ENCODE measurements at regions not wholly inside any gene's neighbourhood (a gene's known extent, or its start where the extent isn't known, plus 50 kb on each side); places are given as distances from the start of the nearest gene placed in this dataset.

DNA sequence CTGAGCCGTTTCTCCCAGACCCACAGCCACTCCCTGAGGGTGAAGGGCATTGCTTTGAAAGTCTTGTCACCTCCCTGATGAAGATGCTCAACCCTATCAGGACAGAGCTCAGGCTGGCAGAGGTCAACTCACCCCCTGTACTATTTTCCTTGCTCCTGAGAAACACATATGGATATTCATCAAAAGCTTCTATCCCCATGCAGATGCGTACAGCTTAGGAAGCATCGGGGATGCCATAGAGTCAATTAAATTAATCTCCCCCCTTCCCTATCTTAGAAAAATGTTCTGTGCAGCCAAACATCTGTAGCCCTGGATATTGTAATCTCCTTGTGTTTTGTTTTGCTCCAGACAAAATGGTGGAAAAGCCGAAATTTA, 67.2 kb downstream of the EMX2 start:
- no peaks in the 10 kb centered on the region for H3K27me3 ChIP-seq (ENCODE audit: insufficient read depth)
- 42% methylated on average over 4 of the region's 4 CpGs for WGBS (ENCODE audit: low lambda C conversion rate)
- no peaks in the 10 kb centered on the region for H4K20me1 ChIP-seq (ENCODE audit: insufficient read depth)
- H3K9me2 ChIP-seq: no peaks in the 10 kb centered on the region
- no peaks in the 10 kb centered on the region for H3F3A ChIP-seq (replicated peaks; ENCODE audit: insufficient read depth)
- H3K4me2 ChIP-seq: no peak overlapping the region
- H3K27ac ChIP-seq (ENCODE audit: low read depth in 2 of 2, low read length in 1 of 2): no peak overlapping the region
- no peak overlapping the region for H3K9ac ChIP-seq
- no peak overlapping the region for H2AFZ ChIP-seq (ENCODE audit: low read depth)
- no peaks in the 10 kb centered on the region for H3K4me1 ChIP-seq (ENCODE audit: control insufficient read depth in 1 of 2, insufficient read depth in 2 of 2, low read depth in 1 of 2, low read length in 1 of 2)
- TF ChIP-seq TCF12 (IDR thresholded peaks at IDR 0.05) (no peak), JUND (IDR thresholded peaks at IDR 0.05) (no peak), MAX (IDR thresholded peaks at IDR 0.05; ENCODE audit: low read depth) (no peak), NFIC (IDR thresholded peaks at IDR 0.05; ENCODE audit: borderline replicate concordance) (no peak), FOXM1 (IDR thresholded peaks at IDR 0.05; ENCODE audit: low read depth) (no peak)
- TF ChIP-seq, protein P1, sequence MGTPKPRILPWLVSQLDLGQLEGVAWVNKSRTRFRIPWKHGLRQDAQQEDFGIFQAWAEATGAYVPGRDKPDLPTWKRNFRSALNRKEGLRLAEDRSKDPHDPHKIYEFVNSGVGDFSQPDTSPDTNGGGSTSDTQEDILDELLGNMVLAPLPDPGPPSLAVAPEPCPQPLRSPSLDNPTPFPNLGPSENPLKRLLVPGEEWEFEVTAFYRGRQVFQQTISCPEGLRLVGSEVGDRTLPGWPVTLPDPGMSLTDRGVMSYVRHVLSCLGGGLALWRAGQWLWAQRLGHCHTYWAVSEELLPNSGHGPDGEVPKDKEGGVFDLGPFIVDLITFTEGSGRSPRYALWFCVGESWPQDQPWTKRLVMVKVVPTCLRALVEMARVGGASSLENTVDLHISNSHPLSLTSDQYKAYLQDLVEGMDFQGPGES (IDR thresholded peaks at IDR 0.05; ENCODE audit: low read depth, low read length): no peak
- TF ChIP-seq, protein P2, sequence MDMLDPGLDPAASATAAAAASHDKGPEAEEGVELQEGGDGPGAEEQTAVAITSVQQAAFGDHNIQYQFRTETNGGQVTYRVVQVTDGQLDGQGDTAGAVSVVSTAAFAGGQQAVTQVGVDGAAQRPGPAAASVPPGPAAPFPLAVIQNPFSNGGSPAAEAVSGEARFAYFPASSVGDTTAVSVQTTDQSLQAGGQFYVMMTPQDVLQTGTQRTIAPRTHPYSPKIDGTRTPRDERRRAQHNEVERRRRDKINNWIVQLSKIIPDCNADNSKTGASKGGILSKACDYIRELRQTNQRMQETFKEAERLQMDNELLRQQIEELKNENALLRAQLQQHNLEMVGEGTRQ (IDR thresholded peaks at IDR 0.05; ENCODE audit: borderline replicate concordance, low read depth, low read length): no peak
- no peak overlapping the region for H3K4me3 ChIP-seq (ENCODE audit: low read depth in 2 of 2, low read length in 1 of 2)
- ChIA-PET POLR2A (no interaction called here), CTCF (interaction anchor here (1.3 kb wide), 1 partner anchor 10 kb away, joined by 3 read pairs; no protein-coding TSS in a partner anchor)
- H3K9me3 ChIP-seq: no peaks in the 10 kb centered on the region
- no peak for DNase-seq
- H3K36me3 ChIP-seq (replicated peaks in 1 of 2; ENCODE audit: control insufficient read depth in 1 of 2, insufficient read depth in 2 of 2, low read length in 1 of 2): no peaks in the 10 kb centered on the region
- no peaks in the 10 kb centered on the region for H3K79me2 ChIP-seq (ENCODE audit: insufficient read depth)

DNA sequence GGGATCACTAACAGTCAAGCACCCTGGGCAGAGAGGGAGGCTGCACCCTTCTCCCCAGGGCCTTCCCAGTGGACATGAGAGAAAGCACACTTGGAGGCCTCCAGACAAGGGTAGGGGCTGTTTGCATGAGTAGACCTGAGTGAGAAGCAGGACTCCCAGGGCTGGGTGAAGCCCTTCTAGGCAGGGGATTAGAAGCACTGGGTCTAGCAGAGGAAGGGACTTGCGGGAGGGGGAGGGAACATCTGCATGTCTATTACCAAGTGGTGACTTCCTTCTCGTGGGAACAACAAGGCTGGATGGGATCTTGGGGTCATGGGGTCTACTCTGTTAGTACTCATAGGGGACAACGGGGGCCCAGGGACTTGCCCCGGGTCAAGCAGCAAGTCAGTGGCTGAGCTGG, 67.8 kb downstream of the EMX2 start:
- TF ChIP-seq ELF1 (IDR thresholded peaks at IDR 0.05) (no peak), GABPA (IDR thresholded peaks at IDR 0.05; ENCODE audit: low read depth) (no peak), NFIC (IDR thresholded peaks at IDR 0.05; ENCODE audit: borderline replicate concordance) (no peak), JUND (IDR thresholded peaks at IDR 0.05) (no peak), SMC3 (IDR thresholded peaks at IDR 0.05; ENCODE audit: low read depth, low read length) (no peak), RFX5 (IDR thresholded peaks at IDR 0.05; ENCODE audit: low read length) (no peak), MXI1 (IDR thresholded peaks at IDR 0.05; ENCODE audit: low read depth, low read length) (no peak), FOSL2 (IDR thresholded peaks at IDR 0.05; ENCODE audit: borderline replicate concordance, low read depth) (no peak), MAX (IDR thresholded peaks at IDR 0.05; ENCODE audit: low read depth) (no peak), RXRA (IDR thresholded peaks at IDR 0.05; ENCODE audit: borderline replicate concordance, low read depth) (no peak), TEAD4 (IDR thresholded peaks at IDR 0.05; ENCODE audit: borderline replicate concordance, insufficient read depth) (no peak)
- TF ChIP-seq, protein P1 (IDR thresholded peaks at IDR 0.05; ENCODE audit: low read depth, low read length): no peak
- TF ChIP-seq, protein P2 (IDR thresholded peaks at IDR 0.05; ENCODE audit: borderline replicate concordance, low read depth, low read length): no peak
- H3K4me3 ChIP-seq (ENCODE audit: low read depth in 2 of 2, low read length in 1 of 2): no peak overlapping the region
- POLR2A ChIA-PET: no interaction called here
- no peaks in the 10 kb centered on the region for H3K36me3 ChIP-seq (replicated peaks in 1 of 2; ENCODE audit: control insufficient read depth in 1 of 2, insufficient read depth in 2 of 2, low read length in 1 of 2)
- H2AFZ ChIP-seq (ENCODE audit: low read depth): no peak overlapping the region
- no peaks in the 10 kb centered on the region for H3K79me2 ChIP-seq (ENCODE audit: insufficient read depth)
- DNase-seq: no peak
- H3K9me3 ChIP-seq: no peaks in the 10 kb centered on the region
- CTCF ChIA-PET: interaction anchor here (1.3 kb wide), 1 partner anchor 11 kb away, joined by 3 read pairs; no protein-coding TSS in a partner anchor
- no peak overlapping the region for H3K9ac ChIP-seq
- WGBS (ENCODE audit: low lambda C conversion rate): 26% methylated on average over 4 of the region's 4 CpGs
- H3K27me3 ChIP-seq (ENCODE audit: insufficient read depth): no peaks in the 10 kb centered on the region
- H3F3A ChIP-seq (replicated peaks; ENCODE audit: insufficient read depth): no peaks in the 10 kb centered on the region
- H4K20me1 ChIP-seq (ENCODE audit: insufficient read depth): no peaks in the 10 kb centered on the region
- H3K9me2 ChIP-seq: no peaks in the 10 kb centered on the region
- H3K4me1 ChIP-seq (ENCODE audit: control insufficient read depth in 1 of 2, insufficient read depth in 2 of 2, low read depth in 1 of 2, low read length in 1 of 2): no peaks in the 10 kb centered on the region
- no peak overlapping the region for H3K27ac ChIP-seq (ENCODE audit: low read depth in 2 of 2, low read length in 1 of 2)
- no peak overlapping the region for H3K4me2 ChIP-seq

Measured in SK-N-SH (cell line).